Skin of body (tissue), 2 donors: ENCODE measurements at regions not wholly inside any gene's neighbourhood (a gene's known extent, or its start where the extent isn't known, plus 50 kb on each side); places are given as distances from the start of the nearest gene placed in this dataset. TPM values are rescaled to one million over a fixed set of nuclear protein-coding genes. Genes with fewer than 3 reads are reported as not detected.
"Not testable (repeated sequence)": the region's sequence is repeated elsewhere in the genome, so short reads cannot be mapped to it uniquely, and the experiment has no call there.

Experiments used
- DNase-seq: peaks from one replicate; lab custom pipeline; 2025; lab: John Stamatoyannopoulos, UW
- small RNA-seq: library from RNA; depleted of rRNA; stranded (forward); fragments of <200 nt; gene quantifications from one replicate; pipeline ENCODE3, GENCODE V24; 2014; ENCODE audit warnings: low replicate concordance

GRCh38 chr2:87695596-87696323, 52.1 kb upstream of the PLGLB2 start:
- not testable (repeated sequence) for DNase-seq

Small RNA genes in the stretch of these regions (small RNA-seq; reads per million reads assigned to genes)
- gene MIR4771-1 = not detected
